ENCODE measurements at regions not wholly inside any gene's neighbourhood (a gene's known extent, or its start where the extent isn't known, plus 50 kb on each side); places are given as distances from the start of the nearest gene placed in this dataset.
A peak's percentile ranks its signal among the peaks of the same experiment; 100 is the strongest.

- DNase-seq, result peak; percentile 20
These were observed 111.0 kb upstream of the RALGAPA2 start for GRCh38 chr20:20823476-20823881.

- no peak for DNase-seq
These were observed 109.2 kb upstream of the RALGAPA2 start for GRCh38 chr20:20821484-20822260.

GRCh38 chr20:20820785-20821483 is 108.5 kb upstream of the RALGAPA2 start:
- no peak for DNase-seq

DNA sequence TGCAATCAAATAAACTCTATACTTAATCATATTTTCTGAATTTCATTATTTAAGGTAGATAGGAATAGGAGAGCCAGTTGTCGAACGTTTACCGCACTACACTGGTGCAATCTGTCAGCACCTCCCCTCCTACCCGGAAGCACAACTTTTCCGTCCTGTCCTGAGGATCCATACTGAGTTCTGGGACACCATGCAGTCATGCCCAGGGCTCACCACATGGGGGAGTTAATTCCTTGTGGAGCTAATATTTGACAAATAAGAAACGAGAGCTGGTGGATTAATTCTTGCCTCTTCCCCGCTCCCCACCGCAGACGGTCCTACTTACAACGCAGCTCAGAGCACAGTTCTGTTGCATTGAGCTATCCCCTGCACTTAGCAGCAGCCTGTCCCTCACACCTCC is 107.7 kb upstream of the RALGAPA2 start:
- DNase-seq, result no peak

- no peak for DNase-seq
These were observed 104.7 kb upstream of the RALGAPA2 start for GRCh38 chr20:20816969-20817755.

DNA sequence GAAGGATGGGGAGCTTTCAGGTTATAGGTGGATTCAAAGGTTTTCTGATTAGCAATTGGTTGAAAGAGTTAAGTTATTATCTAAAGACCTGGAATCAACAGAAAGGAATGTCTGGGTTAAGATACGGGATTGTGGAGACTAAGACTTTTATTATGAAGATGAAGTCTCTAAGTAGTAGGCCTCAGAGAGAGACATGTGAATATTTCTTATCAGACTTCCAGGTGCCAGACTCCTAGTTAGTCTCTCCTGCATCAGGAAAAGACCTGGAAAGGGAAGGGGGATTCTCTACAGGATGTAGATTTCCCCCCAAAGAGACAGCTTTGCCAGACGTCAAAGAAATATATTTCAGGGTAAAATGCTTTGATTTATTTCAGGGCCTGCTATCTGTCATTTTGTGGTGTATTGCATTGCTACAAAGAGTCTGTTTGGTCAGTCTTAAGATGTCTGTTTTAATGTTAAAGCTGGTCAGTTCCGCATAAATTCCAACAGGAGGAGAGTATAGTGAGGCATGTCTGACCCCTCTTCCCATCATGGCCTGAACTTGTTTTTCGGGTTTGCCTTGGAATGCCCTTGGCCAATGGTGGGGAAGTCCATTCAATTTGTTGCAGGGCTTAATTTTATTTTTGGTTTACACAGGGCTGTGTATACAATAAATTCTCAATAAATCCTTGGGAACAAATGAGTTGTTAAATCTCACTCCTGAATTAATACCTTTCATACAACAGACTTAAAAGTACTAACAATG is 103.4 kb upstream of the RALGAPA2 start:
- no peak for DNase-seq

DNA sequence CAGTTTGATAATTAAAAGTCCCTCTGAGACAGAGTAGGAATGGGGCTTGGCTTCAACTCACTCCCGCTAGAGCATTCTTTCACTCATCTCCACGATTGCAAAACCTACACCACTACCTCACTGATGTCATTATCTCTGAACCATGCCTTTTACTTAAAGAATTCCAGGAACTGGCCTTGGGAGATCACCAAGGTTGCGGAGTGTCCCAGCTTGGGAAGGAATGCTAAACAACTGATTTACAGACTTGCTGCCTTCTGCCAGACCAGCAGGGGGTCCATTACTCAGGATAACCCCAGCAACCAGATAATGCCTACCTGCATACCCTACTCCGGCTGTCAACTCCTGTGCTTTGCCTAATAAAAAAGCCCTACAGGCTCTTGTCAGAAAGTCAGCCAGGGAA is 102.2 kb upstream of the RALGAPA2 start:
- DNase-seq, result no peak

GRCh38 chr20:20812136-20812535 is 99.7 kb upstream of the RALGAPA2 start:
- no peak for DNase-seq

DNA sequence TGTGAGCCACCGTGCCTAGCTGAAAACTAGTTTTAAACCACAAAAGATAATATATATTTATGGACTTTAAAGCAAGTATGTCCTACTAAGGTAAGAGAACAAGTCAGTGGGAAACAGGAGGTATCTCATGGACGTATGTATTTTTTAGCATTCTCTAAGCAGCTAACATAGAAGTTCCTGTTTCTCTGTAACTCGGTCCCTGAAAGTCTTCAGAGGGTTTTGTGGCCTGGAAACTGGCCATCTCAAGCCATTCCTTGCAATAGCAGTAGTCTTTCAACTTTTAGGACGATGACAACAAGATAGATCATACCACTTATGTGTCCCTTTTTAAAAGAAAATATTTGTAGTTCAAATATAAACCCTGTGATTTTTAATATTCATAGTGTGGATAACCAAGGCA is 95.6 kb upstream of the RALGAPA2 start:
- no peak for DNase-seq

DNA sequence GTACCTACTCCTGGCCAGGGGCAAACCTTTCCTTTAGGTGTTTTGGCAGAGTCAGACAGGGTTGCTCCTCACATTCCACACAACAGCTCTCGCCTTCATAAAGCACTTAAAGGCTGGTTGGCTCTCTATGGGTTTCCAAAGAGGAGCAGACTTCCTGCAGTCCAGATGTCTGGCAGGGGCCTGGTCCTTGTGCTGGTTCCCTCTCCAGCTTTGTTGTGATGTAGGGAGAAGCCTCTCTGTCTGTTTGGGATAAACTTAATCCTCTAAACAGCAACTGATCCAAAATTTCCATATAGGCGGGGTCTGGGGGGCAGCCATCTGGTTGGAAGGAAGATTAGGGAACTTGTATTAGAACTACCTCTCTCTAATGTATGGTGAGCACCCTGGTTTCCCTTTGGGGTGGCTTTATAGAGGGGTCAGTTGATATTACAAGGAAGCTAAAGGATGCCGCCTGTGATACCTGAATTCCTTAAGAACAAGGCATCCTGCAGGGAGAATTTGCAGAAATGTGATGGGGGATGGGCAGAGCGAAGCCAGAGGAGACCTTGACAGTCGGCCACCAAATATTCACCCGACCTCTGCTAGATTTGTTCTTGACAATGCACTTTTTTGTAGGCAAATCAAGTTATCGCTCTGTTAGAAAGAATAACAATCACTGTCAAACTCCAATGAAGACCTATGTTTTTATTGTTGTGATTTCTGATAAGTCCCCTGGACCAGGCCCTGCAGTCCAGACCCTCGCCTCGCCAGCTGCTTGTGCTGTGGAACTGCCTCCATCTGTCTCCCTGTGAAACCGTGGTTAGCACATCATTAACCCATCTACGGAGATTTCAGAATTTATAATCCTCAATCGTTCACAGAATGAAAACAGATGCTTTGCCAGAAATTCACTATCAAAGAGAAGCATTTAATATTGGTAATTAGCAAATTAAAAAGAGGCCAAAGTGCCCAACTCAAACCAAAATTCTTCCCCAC is 94.0 kb upstream of the RALGAPA2 start:
- DNase-seq, result no peak

DNA sequence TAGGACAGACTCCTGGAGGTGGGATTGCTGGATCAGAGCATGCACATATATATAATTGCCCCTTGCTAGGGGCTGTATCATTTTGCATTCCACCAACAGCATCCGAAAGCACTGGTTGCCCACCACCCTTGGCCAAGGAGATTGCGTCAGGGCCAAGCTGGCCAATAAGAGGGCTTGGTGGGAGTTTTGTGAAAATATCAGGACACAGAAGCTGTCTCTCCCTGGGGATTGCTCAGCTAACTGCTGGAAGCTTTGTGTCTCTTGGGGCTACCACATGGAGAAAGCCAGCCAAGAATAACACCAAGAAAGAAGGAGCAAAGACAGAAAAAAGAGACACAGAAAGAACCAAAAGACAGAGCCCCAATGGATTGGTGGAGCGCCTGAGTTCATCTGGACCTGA is 90.6 kb upstream of the RALGAPA2 start:
- DNase-seq, result no peak

DNA sequence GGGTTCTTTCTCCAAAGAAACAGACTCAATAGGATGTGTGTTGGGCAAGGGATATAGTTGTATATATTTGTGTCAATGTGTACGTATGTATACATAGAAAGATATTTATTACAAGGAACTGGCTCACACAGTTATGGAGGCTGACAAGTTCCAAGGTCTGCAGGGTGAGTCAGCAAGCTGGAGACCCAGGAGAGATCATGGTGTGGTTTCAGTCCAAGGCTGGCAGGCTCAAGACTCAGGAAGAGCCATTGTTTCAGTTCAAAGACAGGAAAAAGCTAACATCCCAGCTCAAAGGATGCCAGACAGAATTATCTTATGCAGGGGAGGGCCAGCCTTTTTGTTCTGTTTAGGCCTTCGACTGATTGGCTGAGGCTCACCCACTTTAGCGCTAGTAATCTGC is 89.9 kb upstream of the RALGAPA2 start:
- DNase-seq, result no peak

- no peak for DNase-seq
These were observed 87.4 kb upstream of the RALGAPA2 start for GRCh38 chr20:20799716-20800312.

DNA sequence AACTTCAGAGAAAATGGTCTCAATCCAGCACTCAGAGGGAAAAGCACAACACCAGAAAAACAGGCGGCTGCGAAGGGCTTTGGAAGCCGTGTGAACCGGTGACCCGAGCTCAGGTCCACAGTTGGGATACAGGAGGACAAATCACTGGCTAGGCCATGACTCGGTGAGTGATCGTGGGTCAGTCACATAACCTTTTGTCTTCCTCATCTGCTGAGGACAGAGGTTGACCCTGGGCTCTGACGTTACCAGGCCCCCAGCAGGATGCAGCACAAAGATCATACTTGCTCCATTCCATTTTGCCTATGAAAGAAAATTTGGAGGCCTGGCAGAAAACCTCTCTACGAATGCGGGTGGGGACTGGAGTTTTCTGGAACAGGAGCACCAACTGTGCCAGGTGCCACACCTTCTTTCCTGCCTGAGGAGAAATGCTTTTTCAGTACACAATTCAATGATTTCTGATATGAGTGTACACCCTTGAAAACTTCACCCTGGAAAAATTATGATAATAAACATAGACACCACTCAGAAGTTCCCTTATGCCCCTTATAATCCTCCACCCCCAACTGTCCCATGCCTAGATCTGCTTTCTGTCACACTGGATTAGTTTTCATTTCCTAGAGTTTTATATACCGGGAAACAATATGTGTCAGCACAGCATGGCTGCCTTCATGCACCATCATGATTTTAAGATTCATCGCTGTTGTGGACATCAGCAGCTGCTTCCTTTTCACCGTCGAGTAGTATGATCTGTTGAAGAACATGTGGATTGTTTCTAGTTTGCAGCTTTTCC is 85.3 kb upstream of the RALGAPA2 start:
- no peak for DNase-seq

DNA sequence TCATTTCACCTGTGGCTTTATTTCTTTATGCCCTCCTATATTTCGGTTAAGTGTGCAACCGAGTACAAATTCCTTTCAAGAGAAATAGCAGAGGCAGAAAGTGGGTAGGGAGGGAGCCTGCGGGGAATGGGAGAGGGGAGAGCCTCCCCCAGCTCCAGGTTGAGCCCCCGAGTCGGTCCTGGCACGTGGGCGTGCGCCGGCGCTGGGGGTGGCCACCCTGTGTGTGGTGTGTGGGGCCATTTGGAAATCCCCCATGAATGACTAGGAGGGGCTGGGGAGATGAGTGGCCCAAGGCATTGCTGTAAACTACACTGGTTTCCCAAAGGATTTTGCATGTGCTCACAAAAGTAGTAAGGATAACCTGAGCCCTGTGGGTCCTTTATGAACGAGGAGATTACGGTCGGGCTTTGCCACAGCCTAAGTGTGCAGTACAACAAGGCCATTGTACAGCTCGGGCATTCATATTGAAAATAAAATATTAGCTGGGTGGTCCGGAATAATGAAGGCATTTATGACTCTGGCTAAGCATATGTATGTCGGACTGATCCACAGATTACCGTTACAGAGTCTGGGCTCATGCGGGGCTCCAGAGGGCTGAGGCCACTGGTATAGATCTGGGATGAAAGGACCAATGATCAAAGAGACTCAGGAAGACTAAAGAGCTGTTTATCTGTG is 84.5 kb upstream of the RALGAPA2 start:
- no peak for DNase-seq

DNA sequence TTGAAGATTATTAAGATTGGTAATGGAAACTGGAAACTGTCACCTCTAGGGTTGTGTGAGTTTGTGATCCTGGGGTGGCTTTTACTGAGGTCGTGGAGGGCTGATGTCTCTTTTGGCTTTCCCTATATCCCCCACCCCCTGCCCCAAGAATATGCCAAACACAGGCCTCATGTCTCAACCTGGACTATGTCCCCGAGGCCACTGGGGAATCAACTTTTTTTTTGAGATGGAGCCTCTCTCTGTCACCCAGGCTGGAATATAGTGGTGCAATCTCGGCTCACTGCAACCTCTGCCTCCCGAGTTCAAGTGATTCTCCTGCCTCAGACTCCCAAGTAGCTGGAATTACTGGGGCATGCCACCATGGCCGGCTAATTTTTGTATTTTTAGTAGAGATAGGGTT is 83.3 kb upstream of the RALGAPA2 start:
- no peak for DNase-seq

DNA sequence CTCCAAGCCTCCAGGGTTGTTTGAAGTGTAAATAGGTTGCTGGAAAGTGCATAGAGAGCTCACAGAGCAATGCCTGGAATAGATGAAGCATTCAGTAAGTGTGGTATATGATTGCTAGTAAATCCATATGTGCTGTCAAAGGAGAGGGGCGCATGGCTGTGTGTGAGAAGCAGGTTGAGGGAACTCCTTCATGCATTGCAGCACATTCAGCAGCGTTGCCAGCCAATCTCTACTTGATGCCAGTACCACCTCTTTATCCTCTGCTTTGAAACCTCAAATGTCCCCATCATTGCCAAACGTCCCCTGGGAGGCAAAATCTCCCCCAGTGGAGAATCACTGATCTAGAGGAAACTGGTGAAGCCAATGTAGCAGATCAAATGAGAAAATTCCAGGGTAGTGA is 82.7 kb upstream of the RALGAPA2 start:
- DNase-seq, result no peak

- no peak for DNase-seq
These were observed 81.1 kb upstream of the RALGAPA2 start for GRCh38 chr20:20793591-20793990.

GRCh38 chr20:20791664-20792568 is 79.5 kb upstream of the RALGAPA2 start:
- DNase-seq, result no peak
